HG03469 (cell line): ENCODE measurements at regions not wholly inside any gene's neighbourhood (a gene's known extent, or its start where the extent isn't known, plus 50 kb on each side); places are given as distances from the start of the nearest gene placed in this dataset.
"Not testable (repeated sequence)": the region's sequence is repeated elsewhere in the genome, so short reads cannot be mapped to it uniquely, and the experiment has no call there.

Source experiments
- ATAC-seq: cut with Tn5 transposase; IDR thresholded peaks from one replicate; pipeline ENCODE4 v1.9.1; 2021; ENCODE audit warnings: mild to moderate bottlenecking, moderate library complexity, moderate number of reproducible peaks; ENCODE audit not compliant: unreplicated experiment

- not testable (repeated sequence) for ATAC-seq
Measured at GRCh38 chr12:92406404-92407070, 260.9 kb upstream of the BTG1 start.

GRCh38 chr12:92405801-92406251 is 260.2 kb upstream of the BTG1 start:
- ATAC-seq: not testable (repeated sequence)

- no peak for ATAC-seq
Measured at GRCh38 chr12:92404921-92405320, 259.3 kb upstream of the BTG1 start.

GRCh38 chr12:92404259-92404894 is 258.7 kb upstream of the BTG1 start:
- no peak for ATAC-seq

- peak; percentile 90 for ATAC-seq
Measured at GRCh38 chr12:92403210-92404175, 257.8 kb upstream of the BTG1 start.

- no peak for ATAC-seq
Measured at GRCh38 chr12:92402415-92402814, 256.8 kb upstream of the BTG1 start.

- ATAC-seq: no peak
Measured at GRCh38 chr12:92400006-92400405, 254.4 kb upstream of the BTG1 start.

GRCh38 chr12:92398565-92399309 is 253.1 kb upstream of the BTG1 start:
- ATAC-seq: no peak

- ATAC-seq: no peak
Measured at GRCh38 chr12:92396647-92397252, 251.1 kb upstream of the BTG1 start.

GRCh38 chr12:92395322-92395721 is 249.7 kb upstream of the BTG1 start:
- no peak for ATAC-seq

- no peak for ATAC-seq
Measured at GRCh38 chr12:92394895-92395294, 249.2 kb upstream of the BTG1 start.

GRCh38 chr12:92393504-92393903 is 247.9 kb upstream of the BTG1 start:
- no peak for ATAC-seq

GRCh38 chr12:92391726-92392125 is 246.1 kb upstream of the BTG1 start:
- not testable (repeated sequence) for ATAC-seq

- ATAC-seq: no peak
Measured at GRCh38 chr12:92389466-92389865, 243.8 kb upstream of the BTG1 start.

GRCh38 chr12:92385296-92385695 is 239.7 kb upstream of the BTG1 start:
- ATAC-seq: no peak

GRCh38 chr12:92384571-92384970 is 238.9 kb upstream of the BTG1 start:
- ATAC-seq: no peak

- no peak for ATAC-seq
Measured at GRCh38 chr12:92382383-92382878, 236.8 kb upstream of the BTG1 start.

- ATAC-seq: no peak
Measured at GRCh38 chr12:92381856-92382255, 236.2 kb upstream of the BTG1 start.

GRCh38 chr12:92378682-92379479 is 233.2 kb upstream of the BTG1 start:
- ATAC-seq: no peak
